Stromal cell of bone marrow (primary cell): ENCODE measurements at regions not wholly inside any gene's neighbourhood (a gene's known extent, or its start where the extent isn't known, plus 50 kb on each side); places are given as distances from the start of the nearest gene placed in this dataset.

Experiments used
- DNase-seq: peaks from one replicate; pipeline ENCODE4 v3.0.0-alpha.2; 2012; ENCODE audit warnings: low read depth

DNA sequence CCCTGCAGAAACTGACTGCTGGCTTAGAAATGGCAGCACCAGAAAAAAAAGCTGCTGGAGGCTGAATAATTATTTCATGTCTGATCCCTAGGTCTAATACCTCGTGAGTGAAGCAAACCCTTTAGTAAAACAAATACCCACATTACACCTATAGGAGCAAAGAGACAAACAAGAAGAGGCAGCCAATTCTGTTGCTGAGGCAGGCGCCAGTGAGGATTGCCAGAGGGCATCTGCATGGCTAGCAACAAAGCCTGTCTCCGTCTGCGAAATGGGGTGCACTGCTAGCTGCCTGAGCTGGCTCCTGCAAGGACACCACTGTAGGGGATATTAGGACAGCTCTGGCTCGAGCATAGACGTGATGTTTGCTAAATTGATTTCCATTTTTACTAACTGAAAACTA, 509.7 kb downstream of the TDRD15 start:
- no peak for DNase-seq

DNA sequence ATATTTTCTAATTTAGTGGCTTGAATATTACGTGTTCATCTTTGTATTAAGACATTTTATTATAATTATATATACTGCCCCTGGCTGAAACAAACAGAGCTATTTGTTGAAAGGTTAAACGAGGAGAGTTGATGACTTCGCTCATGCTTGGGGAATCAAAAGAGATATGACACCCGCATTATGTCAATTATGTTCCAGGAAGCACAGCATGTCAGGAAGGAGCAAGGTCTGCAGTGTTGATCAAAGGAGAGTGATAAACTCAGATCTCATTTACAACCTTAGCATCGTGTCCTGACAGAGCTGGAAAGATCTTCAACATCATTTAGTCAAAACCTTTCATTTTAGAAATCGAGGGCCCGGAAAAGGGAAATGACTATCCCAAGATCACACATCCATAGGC, 510.1 kb downstream of the TDRD15 start:
- DNase-seq = no peak

DNA sequence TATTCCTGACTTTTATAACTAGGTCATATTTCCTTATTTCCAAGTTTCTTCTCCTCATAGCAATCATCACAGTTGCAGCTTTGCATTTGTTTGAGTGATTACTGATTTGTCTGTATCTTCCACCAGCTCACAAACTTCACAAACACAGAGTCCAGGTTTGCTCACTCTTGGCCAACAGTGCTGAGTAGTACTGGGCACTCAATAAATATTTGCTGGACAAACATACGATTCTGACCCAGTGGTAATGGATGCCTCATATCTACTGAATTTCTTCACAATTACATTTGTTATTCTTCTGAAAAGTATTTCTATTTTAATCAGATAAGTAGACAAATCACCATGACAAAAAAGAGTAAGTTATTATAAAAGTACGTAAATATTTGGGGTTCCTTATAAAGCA, 516.3 kb downstream of the TDRD15 start:
- DNase-seq = no peak

DNA sequence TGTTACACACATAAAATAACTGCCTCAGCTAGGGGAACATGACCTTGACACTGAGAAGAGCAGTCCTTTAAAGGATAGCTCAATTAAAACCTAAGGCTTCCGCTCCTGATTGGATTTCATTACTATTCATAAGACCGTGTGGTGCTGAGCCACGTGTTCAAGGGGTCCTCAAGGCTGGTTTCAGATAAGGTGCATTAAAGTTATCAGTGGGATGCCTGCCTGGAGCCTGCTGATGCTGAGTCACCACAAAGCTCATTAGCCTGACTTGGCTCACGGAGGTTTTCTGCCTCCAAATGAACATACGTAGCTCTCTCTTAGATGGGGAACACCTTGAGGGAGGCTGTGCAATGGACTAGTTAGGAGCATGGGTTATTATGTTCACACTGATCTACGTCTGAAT, 518.9 kb downstream of the TDRD15 start:
- DNase-seq = no peak

DNA sequence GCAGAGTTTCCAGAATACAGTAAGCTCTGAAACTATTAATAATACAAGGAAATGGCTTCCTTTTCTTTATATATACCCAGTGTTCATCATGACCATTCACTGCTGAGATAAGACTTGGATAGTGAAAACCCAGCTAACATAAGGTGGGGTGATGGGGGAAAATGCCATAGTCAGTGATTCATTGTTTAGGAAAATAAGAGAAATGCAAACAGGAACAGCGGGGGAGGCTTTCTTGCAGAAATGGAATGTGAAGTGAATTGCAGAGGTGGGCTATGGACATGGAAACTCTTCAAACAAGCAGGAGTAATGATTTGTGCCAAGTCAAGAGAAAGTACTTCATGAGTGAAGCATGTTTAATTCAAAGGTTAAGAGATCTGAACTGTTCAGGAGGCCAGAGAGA, 519.4 kb downstream of the TDRD15 start:
- no peak for DNase-seq

DNA sequence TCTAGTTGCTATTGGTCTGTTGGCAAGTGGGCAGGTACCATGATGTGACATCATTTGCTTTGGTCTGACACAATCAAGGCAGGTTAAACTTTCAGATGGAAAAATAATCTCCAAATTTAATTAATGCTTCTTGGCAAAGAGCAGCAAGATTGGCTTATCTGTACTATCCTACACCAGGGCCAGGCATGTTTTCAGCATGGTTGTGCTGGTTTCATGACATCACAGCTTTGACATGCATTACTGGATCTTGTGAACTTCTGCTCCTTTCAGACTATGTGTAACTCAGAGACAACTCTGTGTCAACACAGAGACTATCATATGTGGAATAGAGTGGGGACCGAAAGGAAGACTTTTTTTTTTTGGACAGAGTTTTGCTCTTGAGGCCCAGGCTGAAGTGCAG, 520.5 kb downstream of the TDRD15 start:
- DNase-seq = no peak

DNA sequence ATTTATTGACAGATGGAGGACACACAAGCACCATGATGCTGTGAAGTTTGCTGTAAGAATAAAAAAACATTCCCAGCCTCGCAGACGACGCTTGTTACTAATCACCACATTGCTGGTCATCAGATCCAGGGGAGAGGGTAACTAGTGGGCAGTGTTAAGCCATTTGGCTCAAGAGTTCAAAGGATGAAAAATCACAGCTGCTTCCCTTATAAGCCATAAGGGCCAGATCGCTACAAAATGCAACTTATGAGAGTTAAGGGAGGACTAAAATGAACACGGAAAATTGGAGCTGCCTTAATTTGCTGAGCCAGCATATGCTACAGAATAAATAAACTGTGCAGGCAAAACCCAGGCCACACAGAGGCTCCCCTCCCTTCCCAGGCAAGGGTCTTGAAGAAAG, 522.6 kb downstream of the TDRD15 start:
- no peak for DNase-seq

DNA sequence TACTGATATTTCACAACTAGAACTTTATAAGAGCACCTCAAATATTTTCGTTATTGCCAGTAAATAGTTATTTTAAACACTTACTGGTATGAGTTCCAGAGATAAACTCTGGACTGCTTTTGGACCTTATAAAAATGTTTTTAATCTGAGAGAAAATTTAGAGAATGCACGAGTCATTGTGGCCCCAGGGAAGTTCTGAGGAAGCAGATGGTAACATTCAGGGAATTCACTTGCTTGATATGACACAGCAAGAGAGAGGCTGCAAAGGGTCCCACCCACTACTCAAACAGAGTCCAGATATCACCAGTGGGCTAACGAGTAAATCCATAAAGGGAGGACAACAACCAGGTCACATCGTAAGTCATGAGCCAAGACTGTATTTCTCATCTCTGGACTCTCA, 526.8 kb downstream of the TDRD15 start:
- no peak for DNase-seq

DNA sequence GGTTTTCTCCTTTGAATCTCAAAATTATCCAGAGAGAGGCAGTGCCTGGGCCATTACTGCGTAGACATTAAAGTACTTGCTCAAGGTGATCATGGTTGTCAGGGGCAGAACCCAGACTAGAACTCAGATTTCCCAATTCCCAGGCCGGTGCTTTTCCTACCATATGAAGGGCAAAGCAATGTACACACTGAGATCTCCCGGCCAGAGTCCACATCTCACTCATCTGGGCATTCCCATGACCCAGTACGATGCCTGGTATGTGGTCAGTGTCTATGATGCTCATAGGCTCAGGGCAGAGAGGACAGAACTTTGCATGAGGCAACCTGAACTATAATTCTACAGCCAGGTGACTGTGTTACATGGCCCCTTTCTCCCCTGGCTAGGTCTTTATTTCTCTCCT, 531.4 kb downstream of the TDRD15 start:
- DNase-seq = no peak

DNA sequence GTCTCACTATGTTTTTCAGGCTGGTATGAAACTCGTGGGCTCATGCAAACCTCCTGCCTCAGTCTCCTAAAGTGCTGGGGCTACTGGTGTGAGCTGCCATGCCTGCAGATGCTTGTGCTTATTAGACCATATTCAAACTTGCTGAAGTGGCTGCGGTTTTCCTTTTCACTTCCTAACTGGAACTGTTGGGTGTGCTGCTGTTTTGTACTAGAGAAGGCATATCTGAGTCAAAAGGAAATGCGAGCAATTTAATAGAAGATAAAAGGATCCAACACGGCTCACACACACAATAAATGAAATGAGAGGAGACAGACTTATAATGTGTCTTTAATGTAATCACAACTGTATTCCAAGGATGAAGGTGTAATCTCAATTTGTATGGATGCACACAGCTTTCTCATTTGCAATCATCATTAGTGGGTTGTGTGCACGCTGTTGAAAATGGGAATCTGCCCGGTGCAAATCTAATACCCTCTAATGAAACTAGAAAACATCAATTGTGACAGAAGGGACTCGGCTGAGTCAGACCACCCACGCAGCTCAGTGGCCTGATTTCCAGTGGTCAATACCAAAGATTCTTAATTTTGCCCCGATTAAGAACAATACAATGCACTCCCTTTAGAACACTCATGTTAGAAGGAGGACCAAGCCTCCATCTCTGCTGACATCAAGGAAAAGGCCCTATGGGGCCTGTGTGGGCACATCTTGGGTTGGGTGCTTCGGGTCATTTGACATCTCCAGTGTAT, 532.7 kb downstream of the TDRD15 start:
- no peak for DNase-seq

DNA sequence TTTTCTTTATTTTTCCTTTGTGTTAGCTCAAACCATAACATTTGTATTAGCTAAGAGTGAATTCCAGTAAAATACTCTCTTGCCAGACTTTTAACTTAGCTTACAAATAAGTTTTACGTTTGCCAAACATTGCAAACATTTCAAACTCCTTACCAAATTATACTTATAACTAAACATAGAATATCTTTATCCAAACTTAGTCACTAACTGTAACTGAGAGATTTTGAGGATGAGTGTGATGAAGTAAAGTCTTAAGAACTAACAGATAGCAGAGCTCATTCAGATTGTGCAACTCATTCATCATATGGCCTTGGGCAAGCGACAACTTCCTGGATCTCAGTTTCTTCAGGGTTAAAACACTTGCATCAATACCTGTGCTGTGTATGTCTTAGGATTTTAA, 533.7 kb downstream of the TDRD15 start:
- DNase-seq = no peak

DNA sequence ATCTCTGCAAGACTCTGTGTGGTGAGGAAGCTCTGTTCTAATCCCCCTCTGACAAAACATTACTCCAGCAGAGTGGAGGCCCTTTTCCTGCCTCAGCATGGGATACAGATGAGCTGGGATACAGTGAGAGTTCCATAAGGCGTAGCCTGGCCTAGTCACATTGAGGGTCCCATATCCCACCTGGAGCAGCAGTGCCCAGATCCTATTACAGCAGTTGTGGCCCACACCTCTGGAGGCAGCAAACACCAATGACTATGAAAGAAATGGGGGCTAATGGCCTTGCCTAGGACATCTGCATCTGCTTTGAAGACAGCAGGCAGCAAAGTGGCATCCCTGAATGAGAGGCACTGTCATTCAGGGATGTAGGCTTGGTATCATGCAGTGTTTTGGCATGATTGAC, 534.5 kb downstream of the TDRD15 start:
- no peak for DNase-seq

DNA sequence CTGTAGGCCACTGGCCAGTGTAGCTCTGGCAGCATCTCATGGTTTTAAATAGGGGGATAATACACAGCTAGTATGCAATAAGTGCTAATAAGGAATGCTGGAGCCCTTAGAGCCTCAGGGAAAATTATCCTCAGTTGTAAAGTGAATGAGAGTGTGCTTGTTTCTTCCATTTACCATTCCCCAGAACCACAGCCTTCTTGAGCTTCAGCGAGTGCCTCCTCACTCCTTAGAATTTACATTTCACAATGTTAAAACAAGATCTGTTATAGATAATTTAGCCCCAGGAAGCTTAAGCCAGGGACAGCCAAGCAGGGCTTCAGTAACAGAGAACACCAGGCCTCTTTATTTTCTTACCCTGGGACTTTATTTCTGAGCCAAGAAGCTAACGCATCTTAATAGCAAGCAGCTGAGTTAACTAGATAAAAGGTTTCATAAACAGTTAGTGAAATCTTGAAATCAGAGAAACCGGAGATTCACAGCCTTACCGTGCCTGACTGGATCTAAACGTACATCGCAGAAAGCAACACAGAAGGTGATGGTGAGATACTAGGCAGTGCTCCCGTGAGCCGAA, 535.2 kb downstream of the TDRD15 start:
- no peak for DNase-seq

DNA sequence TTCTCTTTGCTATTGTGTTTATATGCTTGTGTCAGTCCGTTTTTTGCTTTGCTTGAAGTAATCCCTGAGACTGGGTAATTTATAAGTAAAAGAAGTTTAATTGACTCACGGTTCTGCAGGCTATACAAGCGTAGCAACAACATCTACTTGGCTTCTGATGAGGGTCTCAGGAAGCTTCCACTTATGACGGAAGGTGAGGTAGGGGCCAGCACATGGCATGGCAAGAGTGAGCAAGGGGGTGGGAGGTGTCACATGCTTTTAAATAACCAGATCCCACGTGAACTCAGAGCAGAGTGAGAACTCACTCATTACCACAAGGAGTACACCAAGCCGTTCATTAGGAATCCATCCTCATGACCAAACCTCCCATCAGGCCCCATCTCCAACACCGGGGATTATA, 540.3 kb downstream of the TDRD15 start:
- no peak for DNase-seq

DNA sequence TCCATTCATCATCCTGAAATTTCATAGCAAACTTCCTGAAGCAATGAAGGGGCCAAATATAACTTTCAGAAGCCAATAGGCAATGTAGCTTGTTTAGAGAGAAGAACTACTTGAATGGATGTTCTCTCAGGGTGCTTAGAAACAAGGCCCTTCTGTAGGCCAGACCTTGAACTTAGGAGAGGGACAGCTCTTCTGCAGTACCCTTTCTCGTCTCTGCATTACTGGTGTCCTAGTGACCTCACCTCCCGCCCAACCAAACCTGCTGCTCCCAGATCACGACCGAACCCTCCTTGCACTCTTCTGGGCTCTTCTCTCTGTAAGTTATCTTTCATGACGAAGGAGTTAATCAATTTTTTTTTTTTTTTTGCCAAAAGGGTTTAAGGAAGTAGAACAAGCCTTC, 543.9 kb downstream of the TDRD15 start:
- no peak for DNase-seq

DNA sequence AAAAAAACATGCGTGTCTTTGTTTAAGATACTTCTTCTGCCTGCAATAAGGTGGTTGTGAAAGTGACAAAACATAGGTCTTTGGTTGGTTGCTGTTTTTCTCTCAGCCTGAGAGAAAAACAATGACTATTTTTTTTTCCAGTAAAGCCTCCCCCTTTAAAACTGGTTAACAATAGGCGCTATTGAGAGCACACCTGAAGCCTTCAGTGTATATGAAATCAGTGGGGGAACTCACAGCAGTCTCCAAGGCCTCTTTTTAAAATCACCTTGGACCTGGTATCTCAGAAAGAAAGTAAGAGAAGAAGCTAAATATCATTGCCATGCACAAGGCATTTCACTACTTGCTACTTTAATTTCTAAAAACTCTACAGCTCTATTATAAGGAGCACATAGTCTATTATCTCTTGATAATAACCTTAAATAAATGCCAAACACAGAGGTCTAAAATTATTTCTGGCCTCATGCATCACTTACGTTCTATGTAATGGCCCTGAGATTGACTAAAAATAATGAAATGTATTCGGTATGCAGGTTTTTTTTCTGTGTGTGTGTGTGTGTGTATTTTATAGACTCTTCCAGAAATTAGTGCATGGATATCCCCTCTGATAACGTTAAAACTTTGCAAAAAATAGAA, 544.4 kb downstream of the TDRD15 start:
- no peak for DNase-seq

DNA sequence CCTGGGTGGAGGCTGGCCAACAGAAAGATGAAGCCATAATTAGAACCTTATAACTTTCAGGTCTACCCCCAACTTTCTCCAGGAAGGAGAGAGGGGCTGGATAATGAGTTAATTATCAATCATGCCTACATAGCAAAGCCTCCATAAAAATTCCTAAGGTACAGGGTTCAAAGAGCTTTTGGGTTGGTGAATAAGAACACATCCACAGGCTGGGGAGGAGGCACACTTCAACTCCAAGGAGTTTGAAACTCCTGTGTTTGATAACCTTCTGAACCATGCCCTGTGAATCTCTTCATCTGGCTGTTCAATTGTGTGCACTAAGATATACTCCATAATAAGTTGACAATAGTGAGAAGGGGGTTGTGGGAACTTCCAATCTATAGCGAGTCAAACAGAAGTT, 552.3 kb downstream of the TDRD15 start:
- DNase-seq = no peak

DNA sequence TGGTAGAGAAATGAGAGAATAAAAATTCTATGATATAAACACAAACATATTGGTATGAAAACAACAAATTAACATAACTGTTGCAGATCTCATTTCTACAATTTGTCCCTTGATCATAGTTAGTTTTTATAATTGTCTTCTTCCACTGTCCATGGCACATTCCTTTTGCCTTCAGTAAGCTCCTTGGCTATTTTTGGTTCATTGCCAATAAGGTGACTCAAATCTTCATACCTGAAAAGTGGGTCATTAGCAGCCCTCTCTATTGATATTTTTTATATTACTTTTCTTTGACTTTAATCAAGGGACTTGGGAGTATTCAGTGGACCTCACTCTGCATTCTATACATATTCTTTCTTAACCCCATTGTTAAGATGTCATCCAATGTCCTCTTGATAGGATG, 552.9 kb downstream of the TDRD15 start:
- DNase-seq = no peak

DNA sequence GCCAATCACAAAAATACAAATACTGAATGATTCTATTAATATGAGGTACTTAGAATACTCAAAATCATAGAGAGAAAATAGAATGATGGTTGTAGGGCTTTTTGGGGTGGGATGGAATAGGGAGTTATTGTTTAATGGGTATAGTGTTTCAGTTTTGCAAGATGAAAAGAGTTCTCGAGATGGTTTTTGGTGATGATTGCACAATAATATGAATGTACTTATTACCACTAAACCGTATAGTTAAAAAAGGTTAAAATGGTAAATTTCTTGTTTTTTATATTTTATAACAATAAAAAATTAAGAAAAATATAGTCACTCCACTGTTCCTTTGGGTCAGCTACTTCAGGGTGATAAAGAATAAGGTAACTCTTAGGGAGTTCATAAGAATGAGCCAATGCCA, 560.1 kb downstream of the TDRD15 start:
- DNase-seq = no peak

DNA sequence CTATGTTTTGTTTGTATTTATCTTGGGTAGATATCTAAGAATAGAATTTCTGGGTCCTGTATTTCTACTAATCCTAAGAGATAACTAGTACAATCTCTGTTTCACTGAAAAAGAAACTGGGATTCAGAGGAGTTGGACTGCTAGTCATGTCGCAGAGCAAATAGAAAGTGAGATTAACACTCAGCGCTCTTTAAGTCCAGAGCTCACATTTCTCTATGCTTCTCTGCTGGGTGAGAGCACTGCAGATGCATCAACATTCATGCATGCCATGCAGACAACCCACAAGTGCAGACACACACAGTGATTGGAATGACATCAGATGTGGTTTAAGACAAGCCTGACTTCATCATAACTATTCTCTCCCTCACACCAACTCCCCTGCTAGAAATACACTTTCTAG, 563.8 kb downstream of the TDRD15 start:
- no peak for DNase-seq

DNA sequence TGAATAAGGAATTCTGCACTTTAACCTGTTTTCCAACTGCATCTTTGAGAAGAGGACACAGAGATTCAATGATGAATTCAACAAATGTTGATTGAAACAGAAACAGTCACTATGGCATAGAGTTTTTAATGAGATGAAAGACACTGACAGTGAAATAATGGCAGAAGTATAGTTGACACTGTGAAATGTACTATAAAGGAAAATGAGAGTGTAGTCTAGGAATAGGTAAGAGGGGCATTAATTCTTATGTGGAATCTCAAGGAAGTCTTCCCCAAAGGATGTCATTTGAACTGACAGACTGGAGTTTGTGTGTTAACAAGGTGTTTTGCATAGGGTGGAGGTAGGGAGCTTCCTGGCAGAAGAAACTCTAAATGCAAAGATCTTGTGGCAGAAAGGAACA, 566.2 kb downstream of the TDRD15 start:
- no peak for DNase-seq

DNA sequence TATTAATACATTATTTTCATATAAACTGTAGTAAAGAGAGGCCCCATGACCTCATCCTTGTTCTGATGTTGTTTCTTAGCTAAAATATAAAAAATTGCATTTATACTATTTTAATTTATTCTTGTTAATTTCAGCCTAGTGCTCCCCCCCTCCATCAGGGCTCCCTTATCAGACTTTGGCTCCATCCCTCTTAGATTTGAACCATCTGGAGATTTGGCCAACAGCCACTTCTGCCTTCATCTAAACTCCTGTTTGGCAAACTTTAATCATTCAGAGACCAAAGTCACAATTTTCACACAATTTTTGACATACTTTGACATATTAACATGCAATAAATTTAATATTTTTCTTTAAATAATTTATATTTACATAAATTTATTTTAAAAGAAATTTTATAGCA, 569.3 kb downstream of the TDRD15 start:
- DNase-seq = no peak

DNA sequence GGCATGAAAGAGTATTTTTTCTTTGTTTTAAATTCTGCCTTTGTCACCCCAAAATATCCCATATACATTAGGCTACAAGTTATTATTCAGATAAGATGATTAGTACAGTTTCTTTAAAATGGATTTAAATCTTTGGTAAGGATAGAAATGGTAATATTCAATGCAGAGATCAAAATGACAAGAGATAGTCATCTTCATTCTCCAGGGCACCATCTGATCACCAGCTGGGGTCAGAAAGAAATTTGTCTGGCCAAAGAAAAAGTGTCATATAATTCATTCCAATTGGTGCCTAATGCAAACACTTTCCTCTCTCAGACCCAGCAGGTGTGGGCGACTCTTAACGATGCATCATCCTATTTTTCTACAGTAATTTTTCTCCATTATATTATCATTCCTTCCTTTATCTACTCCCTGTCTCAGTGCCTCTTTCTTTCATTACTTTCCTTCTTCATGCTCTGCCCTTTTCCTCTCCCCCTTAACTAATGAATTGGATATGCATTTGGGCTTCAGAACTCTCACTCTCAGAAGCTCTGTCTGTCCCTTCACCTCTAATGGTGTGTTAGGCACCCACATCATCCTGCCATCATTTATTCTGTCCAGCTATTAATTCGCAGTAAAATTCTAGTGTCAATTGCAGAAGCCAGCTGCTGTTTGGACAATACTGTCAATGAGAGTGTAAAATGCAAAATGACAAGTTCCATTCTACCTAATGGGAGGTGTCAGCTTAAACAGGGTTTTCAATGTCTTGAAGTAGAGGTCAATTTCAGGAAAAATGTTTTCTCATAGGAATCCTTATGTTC, 570.5 kb downstream of the TDRD15 start:
- no peak for DNase-seq
